ENCODE measurements at regions not wholly inside any gene's neighbourhood (a gene's known extent, or its start where the extent isn't known, plus 50 kb on each side); places are given as distances from the start of the nearest gene placed in this dataset.
A peak's percentile ranks its signal among the peaks of the same experiment; 100 is the strongest.

DNA sequence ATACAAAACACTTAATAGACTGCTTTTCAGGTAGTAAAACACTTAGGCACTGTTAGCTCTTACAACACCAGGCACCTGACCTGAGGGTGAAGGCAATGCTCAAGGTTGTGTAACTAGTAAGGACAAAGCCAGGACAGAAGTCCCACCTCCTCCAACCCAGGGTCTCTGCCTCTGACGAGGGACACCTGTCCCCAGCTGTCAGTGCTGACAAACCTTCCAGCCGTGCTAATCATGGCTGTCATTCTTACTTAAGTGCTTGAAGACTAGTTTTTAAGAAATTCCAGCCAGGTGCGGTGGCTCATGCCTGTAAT is 62.5 kb upstream of the MAX start:
- no peak for DNase-seq (ENCODE audit: extremely low read depth, low read depth)
- no peak overlapping the region for H3K4me3 ChIP-seq (replicated peaks; ENCODE audit: low read depth, low read length)
- TF ChIP-seq CTCF (IDR thresholded peaks at IDR 0.05; ENCODE audit: low read depth, low read length, missing control alignments), result no peak

DNA sequence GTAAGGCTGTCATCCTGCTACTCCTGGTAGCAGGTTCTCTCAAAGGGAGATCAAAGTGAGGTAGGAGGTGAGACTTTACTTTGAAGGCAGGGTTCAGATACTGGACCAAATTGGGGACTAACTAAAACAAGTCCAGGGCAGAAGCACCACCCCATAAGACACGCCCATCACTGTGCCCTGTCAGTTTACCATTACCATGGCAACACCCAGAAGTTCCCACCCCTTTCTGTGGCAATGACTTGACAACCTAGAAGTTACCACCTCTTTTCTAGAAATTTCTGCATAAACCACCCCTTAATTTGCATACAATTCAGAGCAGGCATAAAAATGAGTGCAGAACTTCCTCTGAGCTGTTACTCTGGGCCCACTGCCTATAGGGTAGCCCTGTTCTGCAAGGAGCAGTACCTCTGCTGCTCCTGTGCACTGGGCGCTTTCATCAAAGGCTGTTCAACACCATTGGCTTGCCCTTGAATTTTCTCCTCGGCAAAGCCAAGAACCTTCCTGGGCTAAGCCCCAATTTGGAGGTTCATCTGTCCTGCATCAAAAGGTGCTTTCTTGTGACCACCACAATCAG is 64.8 kb upstream of the MAX start:
- DNase-seq (ENCODE audit: extremely low read depth, low read depth), result no peak
- TF ChIP-seq CTCF (IDR thresholded peaks at IDR 0.05; ENCODE audit: low read depth, low read length, missing control alignments), result no peak
- no peak overlapping the region for H3K4me3 ChIP-seq (replicated peaks; ENCODE audit: low read depth, low read length)

DNA sequence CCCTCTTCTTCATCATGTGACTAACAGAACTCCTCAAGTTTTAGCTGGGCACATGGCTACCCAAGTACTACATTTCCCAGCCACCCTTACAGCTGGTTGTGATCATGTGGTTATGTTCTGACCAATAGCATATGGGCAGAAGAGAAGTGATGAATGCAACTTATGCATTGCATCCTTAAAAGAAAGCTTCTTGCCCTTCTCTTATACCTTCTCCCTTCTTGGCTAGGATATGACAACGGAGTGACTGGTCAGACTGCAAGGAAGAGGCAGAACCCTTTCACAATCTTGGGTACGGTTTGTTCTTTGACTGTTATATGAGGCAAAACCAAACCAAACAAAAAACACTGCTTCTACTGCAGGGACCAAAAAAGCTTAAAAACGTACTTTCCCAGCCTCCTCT is 66.5 kb upstream of the MAX start:
- DNase-seq (ENCODE audit: extremely low read depth, low read depth), result no peak
- H3K4me3 ChIP-seq (replicated peaks; ENCODE audit: low read depth, low read length), result no peak overlapping the region
- TF ChIP-seq CTCF (IDR thresholded peaks at IDR 0.05; ENCODE audit: low read depth, low read length, missing control alignments), result no peak

GRCh38 chr14:65169351-65169750 is 67.0 kb upstream of the MAX start:
- TF ChIP-seq CTCF (IDR thresholded peaks at IDR 0.05; ENCODE audit: low read depth, low read length, missing control alignments), result no peak
- DNase-seq (ENCODE audit: extremely low read depth, low read depth), result peak; percentile 26
- H3K4me3 ChIP-seq (replicated peaks; ENCODE audit: low read depth, low read length), result no peak overlapping the region

GRCh38 chr14:65170318-65170717 is 68.0 kb upstream of the MAX start:
- H3K4me3 ChIP-seq (replicated peaks; ENCODE audit: low read depth, low read length), result peak overlapping the region; percentile 23; the same call in 1 of the 2 replicates

DNA sequence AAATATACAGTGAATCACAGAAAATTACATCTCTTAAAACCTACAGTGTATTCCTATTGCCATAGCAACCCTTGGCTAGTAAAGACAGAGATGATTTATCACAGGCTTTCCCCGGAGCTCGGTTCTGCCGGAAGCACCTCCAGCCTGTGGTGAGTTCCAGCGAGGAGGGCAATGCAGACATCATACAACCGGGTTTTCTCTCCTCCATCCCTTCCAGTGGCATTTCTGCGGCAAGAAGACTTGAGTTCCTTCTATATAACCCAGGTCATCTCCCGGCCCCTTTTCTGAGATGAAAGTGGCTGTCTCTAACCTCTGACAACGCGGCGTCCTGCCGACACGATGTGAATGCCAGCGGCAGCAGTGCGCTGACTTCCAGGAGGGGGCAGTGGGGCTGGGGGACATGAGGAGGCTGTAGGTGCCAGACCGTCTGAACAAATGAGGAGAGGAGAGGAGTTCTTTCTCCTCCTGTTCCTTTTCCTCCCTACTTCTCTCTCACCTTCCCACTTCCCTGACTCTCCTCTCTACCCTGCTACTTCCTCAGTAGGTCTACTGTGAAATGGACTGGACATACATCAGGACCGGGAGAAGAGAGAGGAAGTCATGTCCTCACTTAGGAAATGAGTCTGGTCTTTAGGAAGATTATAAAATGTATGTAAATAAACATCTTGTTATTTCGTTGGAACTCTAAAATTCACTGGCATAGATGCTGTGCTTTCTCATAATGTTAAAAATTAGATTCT is 68.6 kb upstream of the MAX start:
- peak; percentile 41 for TF ChIP-seq CTCF (IDR thresholded peaks at IDR 0.05; ENCODE audit: low read depth, low read length, missing control alignments)
- H3K4me3 ChIP-seq (replicated peaks; ENCODE audit: low read depth, low read length), result peak overlapping the region; percentile 23
- peak; percentile 31 for DNase-seq (ENCODE audit: extremely low read depth, low read depth)

More at GRCh38 chr14:65170318-65170717, 68.0 kb upstream of the MAX start:
- TF ChIP-seq CTCF (IDR thresholded peaks at IDR 0.05; ENCODE audit: low read depth, low read length, missing control alignments), result no peak
- DNase-seq (ENCODE audit: extremely low read depth, low read depth), result no peak

All from HFF-Myc (cell line).